CD4-positive, alpha-beta T cell treated with Interleukin-17A for 1 hour (primary cell): ENCODE measurements at regions not wholly inside any gene's neighbourhood (a gene's known extent, or its start where the extent isn't known, plus 50 kb on each side); places are given as distances from the start of the nearest gene placed in this dataset.

Source experiments
- DNase-seq: peaks from one replicate; pipeline ENCODE4 v3.0.0-alpha.2; 2020

DNA sequence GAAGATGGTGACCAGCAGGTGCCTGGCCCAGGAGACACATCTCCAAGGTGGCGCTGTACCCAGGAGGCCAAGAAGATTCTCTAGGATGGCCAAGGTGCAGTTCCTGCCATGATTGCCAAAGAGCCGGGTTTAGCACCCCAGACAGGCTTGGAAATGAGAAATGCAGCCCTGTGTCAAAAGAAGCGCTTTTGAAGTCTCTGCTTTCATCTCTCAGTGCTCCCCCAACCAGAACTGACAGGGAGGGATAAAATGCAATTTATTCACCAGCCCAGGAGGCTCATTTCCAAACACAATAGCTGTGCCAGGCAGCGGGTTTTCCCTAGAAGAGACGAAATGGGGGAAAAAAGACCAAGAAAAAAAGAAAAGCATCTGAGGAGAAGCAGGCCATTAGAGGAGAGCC, 195.9 kb upstream of the NCAM1 start:
- no peak for DNase-seq

GRCh38 chr11:112769170-112769569, 192.1 kb upstream of the NCAM1 start:
- DNase-seq = no peak

- DNase-seq = no peak
Measured at GRCh38 chr11:112769584-112769983, 191.6 kb upstream of the NCAM1 start.

DNA sequence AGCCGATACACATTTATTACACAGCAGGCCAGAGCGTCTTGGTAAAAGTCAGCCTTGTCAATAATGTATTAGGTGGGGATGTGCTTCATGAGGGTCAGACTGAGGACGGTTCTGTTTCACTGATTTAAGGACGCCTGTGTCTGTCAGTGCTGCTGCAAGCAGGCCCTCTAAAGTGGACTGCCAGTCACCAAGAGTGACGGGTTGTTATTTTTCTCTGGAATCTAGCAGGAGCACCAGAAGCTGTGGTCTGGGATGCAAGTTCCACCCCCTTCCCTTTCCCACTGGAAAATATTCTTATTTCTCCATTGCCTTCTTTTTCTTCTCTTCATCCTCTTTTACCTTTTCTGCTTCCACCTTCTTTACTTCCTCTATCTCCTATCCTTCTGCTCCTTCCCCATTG, 191.2 kb upstream of the NCAM1 start:
- DNase-seq = no peak

GRCh38 chr11:112770487-112770886, 190.7 kb upstream of the NCAM1 start:
- no peak for DNase-seq

DNA sequence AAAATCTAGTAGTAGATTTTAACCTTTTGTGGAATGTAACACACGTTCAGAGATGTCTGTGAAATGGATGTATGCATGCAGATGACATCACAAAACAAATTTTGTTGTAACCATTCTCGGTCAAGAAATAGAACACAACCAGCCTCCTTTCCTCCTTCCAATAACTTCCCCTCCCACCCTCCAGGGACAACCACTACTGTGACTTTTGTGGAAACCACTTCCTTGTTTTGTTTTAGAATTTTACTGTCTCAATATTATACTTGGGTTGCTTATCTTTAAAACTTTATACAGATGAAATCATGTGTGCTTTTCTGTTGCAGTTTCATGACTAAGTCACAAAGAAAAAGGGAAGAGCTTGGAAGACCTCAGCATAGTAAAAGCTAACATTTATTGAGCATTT, 189.4 kb upstream of the NCAM1 start:
- no peak for DNase-seq

GRCh38 chr11:112773264-112773663, 188.0 kb upstream of the NCAM1 start:
- no peak for DNase-seq

- no peak for DNase-seq
Measured at GRCh38 chr11:112776834-112777233, 184.4 kb upstream of the NCAM1 start.

GRCh38 chr11:112777283-112777751, 183.9 kb upstream of the NCAM1 start:
- DNase-seq = no peak

GRCh38 chr11:112778091-112778876, 182.9 kb upstream of the NCAM1 start:
- DNase-seq = no peak

DNA sequence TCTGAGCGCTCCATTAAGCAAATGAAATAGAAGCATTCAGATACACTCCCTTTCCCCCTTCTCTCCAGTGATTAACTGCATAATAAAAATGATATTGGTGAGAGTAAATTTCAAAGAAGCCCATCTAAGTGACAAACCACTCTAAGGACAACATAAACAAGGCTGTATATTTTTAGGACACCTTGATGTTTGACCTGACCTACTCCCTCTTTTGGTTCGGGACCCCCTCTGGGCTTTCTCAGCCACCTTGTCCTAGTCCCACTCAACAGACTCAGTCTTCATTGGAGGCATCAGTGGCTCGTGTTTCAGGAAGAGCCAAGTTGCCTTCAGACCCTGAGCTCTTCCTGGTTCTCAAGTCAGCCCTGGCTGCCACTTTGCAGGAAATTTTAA, 182.3 kb upstream of the NCAM1 start:
- no peak for DNase-seq

GRCh38 chr11:112780351-112781087, 180.7 kb upstream of the NCAM1 start:
- DNase-seq = no peak

- DNase-seq = no peak
Measured at GRCh38 chr11:112783945-112784322, 177.3 kb upstream of the NCAM1 start.

DNA sequence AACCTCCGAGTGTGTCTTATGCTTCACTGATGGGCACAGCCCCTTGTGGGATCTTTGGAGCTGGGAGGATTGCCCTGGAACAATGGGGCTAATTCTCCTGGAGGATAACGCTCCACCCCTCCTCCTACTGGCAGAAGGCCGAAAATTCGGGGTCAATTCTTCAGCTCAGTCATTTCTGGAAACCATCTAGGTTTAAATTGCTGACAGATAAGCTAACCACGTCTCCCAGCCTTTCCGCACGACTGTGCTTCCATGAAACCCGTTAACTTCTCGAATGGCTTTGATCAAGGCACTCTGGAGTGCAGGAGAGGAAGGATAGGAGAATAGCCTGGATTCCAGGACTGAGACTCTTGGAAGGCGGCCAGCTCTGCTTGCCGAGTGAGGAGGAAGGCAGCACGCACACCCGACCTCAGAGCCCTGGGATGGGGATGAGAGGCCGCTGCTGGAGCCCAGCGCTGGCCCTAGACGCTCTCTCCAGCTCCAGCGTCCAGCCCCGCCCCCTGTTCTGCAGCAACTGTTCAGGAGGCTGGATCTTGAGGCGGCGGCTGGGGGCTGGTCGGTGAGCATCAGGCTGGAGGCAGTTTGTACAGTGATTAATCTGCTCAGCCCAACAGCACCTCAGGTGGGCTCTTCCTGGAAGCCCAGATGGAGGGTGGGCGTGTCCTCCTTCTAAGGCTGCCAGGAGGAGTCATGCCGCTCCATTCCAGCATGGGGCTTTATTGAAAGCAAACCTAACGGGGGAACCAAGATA, 176.7 kb upstream of the NCAM1 start:
- no peak for DNase-seq

GRCh38 chr11:112785149-112785548, 176.1 kb upstream of the NCAM1 start:
- no peak for DNase-seq

GRCh38 chr11:112785719-112786118, 175.5 kb upstream of the NCAM1 start:
- DNase-seq = no peak

DNA sequence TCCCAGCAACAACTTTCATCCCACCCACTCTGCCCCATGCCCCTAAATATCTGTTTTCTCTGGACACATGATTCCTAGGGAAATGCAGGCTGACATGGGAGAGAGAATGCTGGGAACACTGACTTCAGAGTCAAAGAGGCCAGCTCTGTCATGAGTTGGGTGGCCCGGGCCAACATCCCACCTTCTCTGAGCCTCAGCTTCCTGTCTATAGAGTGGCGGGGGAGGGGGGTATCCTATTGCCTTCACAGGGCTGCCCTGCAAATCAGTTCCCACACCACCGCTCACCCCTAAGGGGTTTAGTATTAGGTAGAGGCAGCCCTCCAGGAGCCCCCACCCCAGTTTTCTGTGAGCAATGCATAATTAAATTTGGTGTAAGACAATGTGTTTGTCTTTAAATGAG, 175.0 kb upstream of the NCAM1 start:
- no peak for DNase-seq

GRCh38 chr11:112786886-112787530, 174.2 kb upstream of the NCAM1 start:
- DNase-seq = no peak

DNA sequence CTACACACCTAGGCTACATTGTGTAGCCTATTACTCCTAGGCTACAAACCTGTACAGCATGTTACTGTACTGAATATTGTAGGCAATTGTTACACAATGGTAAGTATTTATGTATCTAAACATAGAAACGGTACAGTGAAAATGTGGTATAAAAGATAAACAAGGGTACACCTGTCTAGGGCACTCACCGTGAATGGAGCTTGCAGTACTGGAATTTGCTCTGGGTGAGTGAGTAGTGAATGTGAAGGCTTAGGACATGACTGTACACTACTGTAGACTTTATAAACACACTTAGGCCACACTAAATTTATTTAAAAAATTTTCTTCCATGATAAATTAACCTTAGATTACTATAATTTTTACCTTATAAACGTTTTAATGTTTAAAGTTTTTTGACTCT, 171.7 kb upstream of the NCAM1 start:
- DNase-seq = no peak

DNA sequence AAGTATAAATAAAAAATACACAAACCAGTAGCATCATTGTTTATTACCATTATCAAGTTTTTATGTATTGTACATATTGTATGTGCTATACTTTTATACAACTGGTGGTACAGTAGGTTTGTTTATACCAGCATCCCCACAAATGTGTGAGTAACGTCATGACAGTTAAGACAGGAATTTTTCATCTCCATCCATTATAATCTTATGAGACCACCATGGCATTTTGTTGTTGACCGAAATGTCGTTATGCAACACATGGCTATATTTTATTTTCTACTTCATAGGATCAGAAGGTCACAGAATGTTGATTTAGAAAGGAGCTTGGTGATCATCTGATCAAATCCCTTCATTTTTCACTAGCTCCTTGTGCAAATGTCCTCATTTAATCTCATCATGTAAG, 170.9 kb upstream of the NCAM1 start:
- no peak for DNase-seq

DNA sequence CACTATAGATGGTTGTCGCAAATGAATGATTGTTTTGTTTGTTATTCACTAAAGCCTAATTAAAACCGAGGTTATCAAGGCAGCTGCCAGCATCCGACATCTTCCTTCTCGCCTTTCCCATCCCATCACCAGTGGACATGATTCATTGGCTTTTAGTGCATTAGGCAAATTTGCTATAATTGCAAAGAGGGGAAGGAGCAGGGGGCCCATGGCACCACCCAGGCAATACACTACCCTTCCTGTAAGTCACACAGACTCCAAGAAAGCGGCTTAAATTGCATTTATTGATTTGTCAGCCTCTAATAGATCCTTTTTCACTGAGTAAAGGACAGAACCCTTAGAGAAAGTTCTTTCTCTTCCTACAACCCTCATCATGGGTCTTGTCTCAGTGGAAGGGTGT, 169.2 kb upstream of the NCAM1 start:
- no peak for DNase-seq

GRCh38 chr11:112793416-112793815, 167.8 kb upstream of the NCAM1 start:
- DNase-seq = no peak

- DNase-seq = no peak
Measured at GRCh38 chr11:112794331-112794846, 166.8 kb upstream of the NCAM1 start.
